WTC11 (cell line): ENCODE measurements at regions not wholly inside any gene's neighbourhood (a gene's known extent, or its start where the extent isn't known, plus 50 kb on each side); places are given as distances from the start of the nearest gene placed in this dataset.

Experiments
- ATAC-seq: fragments of 200-7000 bp; cut with Tn5 transposase; 2 replicates; pipeline ENCODE4 v1.10.0; 2021; ENCODE audit warnings: mild to moderate bottlenecking, moderate library complexity
- CTCF ChIA-PET: fragments of 300-600 bp; sonication (Branson Sonifier 250); formaldehyde crosslinking; loops from one replicate; lab custom pipeline; 2021; ENCODE audit warnings: antibody characterized with exemption; lab: Charles Lee
- POLR2A ChIA-PET: fragments of 350-600 bp; sonication (Branson Sonifier 250); formaldehyde crosslinking; loops from one replicate; lab custom pipeline; 2021; ENCODE audit warnings: antibody characterized with exemption; lab: Charles Lee
- DNase-seq: peaks from one replicate; pipeline ENCODE4 v3.0.0; 2021; ENCODE audit warnings: low spot score
- H3K27ac Mint-ChIP-seq: 2 replicates; pipeline ENCODE4 v1.8.0; 2021; ENCODE audit warnings: mixed read lengths
- H3K27me3 Mint-ChIP-seq: 2 replicates; pipeline ENCODE4 v1.8.0; 2021; ENCODE audit warnings: low read depth, mild to moderate bottlenecking, moderate library complexity, mixed read lengths
- H3K36me3 Mint-ChIP-seq: 2 replicates; pipeline ENCODE4 v1.8.0; 2021; ENCODE audit warnings: mixed read lengths
- H3K4me1 Mint-ChIP-seq: 2 replicates; pipeline ENCODE4 v1.8.0; 2022; ENCODE audit warnings: mixed read lengths
- H3K4me3 Mint-ChIP-seq: 2 replicates; pipeline ENCODE4 v1.8.0; 2021; ENCODE audit warnings: mild to moderate bottlenecking, moderate library complexity, mixed read lengths
- H3K9me3 Mint-ChIP-seq: 2 replicates; pipeline ENCODE4 v1.8.0; 2021; ENCODE audit warnings: mixed read lengths
- ATF1 ChIP-seq: sonication (generic); formaldehyde crosslinking; IDR thresholded peaks from 2 replicates; pipeline ENCODE4 v1.8.1; 2023; ENCODE audit warnings: mild to moderate bottlenecking, moderate library complexity, missing genetic modification reagents
- CREM ChIP-seq: sonication (generic); formaldehyde crosslinking; IDR thresholded peaks from 2 replicates; pipeline ENCODE4 v1.8.1; 2022; ENCODE audit warnings: mild to moderate bottlenecking, missing genetic modification reagents, moderate library complexity
- FOXJ3 ChIP-seq: sonication (generic); formaldehyde crosslinking; IDR thresholded peaks from 2 replicates; pipeline ENCODE4 v1.9.0; 2021; ENCODE audit warnings: missing genetic modification reagents, mild to moderate bottlenecking, borderline replicate concordance
- HMGA2 ChIP-seq: fragments of 250-450 bp; sonication (Bioruptor Pico); IDR thresholded peaks from 2 replicates; pipeline ENCODE4 v1.4.0; 2021; ENCODE audit warnings: mild to moderate bottlenecking, moderate library complexity
- JAZF1 ChIP-seq: fragments of 250-450 bp; sonication (Bioruptor Pico); IDR thresholded peaks from 2 replicates; pipeline ENCODE4 v1.9.0; 2021; ENCODE audit warnings: moderate library complexity, mild to moderate bottlenecking, inconsistent platforms
- MXD4 ChIP-seq: fragments of 250-450 bp; sonication (Bioruptor Pico); IDR thresholded peaks from 2 replicates; pipeline ENCODE4 v1.8.0; 2021; ENCODE audit warnings: mild to moderate bottlenecking, moderate library complexity, borderline replicate concordance
- NFE2L1 ChIP-seq: sonication (generic); formaldehyde crosslinking; IDR thresholded peaks from 2 replicates; pipeline ENCODE4 v1.8.1; 2023; ENCODE audit warnings: missing genetic modification reagents
- NR3C1 ChIP-seq: sonication (generic); formaldehyde crosslinking; conservative IDR thresholded peaks from 2 replicates; pipeline ENCODE4 v1.8.1; 2023; ENCODE audit warnings: low read depth, mild to moderate bottlenecking, missing genetic modification reagents
- RORB ChIP-seq: fragments of 250-450 bp; sonication (Bioruptor Pico); IDR thresholded peaks from 2 replicates; pipeline ENCODE4 v1.9.0; 2021; ENCODE audit warnings: mild to moderate bottlenecking
- SP1 ChIP-seq: sonication (generic); formaldehyde crosslinking; conservative IDR thresholded peaks from 2 replicates; pipeline ENCODE4 v1.8.1; 2022; ENCODE audit warnings: missing genetic modification reagents
- TP53 ChIP-seq: sonication (generic); formaldehyde crosslinking; IDR thresholded peaks from 2 replicates; pipeline ENCODE4 v1.8.1; 2023; ENCODE audit warnings: mild to moderate bottlenecking, missing genetic modification reagents
- ZNF121 ChIP-seq: sonication (generic); formaldehyde crosslinking; IDR thresholded peaks from 2 replicates; pipeline ENCODE4 v1.8.0; 2023; ENCODE audit warnings: missing genetic modification reagents
- ZNF416 ChIP-seq: fragments of 250-450 bp; sonication (Bioruptor Pico); IDR thresholded peaks from 2 replicates; pipeline ENCODE4 v1.9.0; 2021; ENCODE audit warnings: mild to moderate bottlenecking, inconsistent platforms
- ZNF671 ChIP-seq: fragments of 250-450 bp; sonication (Bioruptor Pico); IDR thresholded peaks from 2 replicates; pipeline ENCODE4 v1.8.0; 2021; ENCODE audit warnings: mild to moderate bottlenecking
- TF ChIP-seq, protein P1 (sequence below): sonication (generic); formaldehyde crosslinking; IDR thresholded peaks from 2 replicates; pipeline ENCODE4 v1.8.1; 2022; ENCODE audit warnings: low read depth, mild to moderate bottlenecking, moderate library complexity, missing genetic modification reagents, borderline replicate concordance
- TF ChIP-seq, protein P2 (sequence below): sonication (generic); formaldehyde crosslinking; IDR thresholded peaks from 2 replicates; pipeline ENCODE4 v1.8.1; 2023; ENCODE audit warnings: mild to moderate bottlenecking, missing genetic modification reagents
- TF ChIP-seq, protein P3 (sequence below): sonication (generic); formaldehyde crosslinking; IDR thresholded peaks from 2 replicates; pipeline ENCODE4 v1.8.1; 2022; ENCODE audit warnings: mild to moderate bottlenecking, moderate library complexity, missing genetic modification reagents
- TF ChIP-seq, protein P4 (sequence below): sonication (generic); formaldehyde crosslinking; IDR thresholded peaks from 2 replicates; pipeline ENCODE4 v1.8.0; 2022; ENCODE audit warnings: mild to moderate bottlenecking, missing genetic modification reagents
- TF ChIP-seq, protein P5 (sequence below): fragments of 250-450 bp; sonication (Bioruptor Pico); IDR thresholded peaks from 2 replicates; pipeline ENCODE4 v1.9.0; 2021; ENCODE audit warnings: mild to moderate bottlenecking
- TF ChIP-seq, protein P6 (sequence below): fragments of 250-450 bp; sonication (Bioruptor Pico); IDR thresholded peaks from 2 replicates; pipeline ENCODE4 v1.9.0; 2021; ENCODE audit warnings: mild to moderate bottlenecking, borderline replicate concordance
- TF ChIP-seq, protein P7 (sequence below): fragments of 250-450 bp; sonication (Bioruptor Pico); IDR thresholded peaks from 2 replicates; pipeline ENCODE4 v2.1.2; 2022; ENCODE audit warnings: mild to moderate bottlenecking, moderate library complexity
- TF ChIP-seq, protein P8 (sequence below): sonication (generic); formaldehyde crosslinking; IDR thresholded peaks from 2 replicates; pipeline ENCODE4 v1.8.0; 2022; ENCODE audit warnings: mild to moderate bottlenecking, missing genetic modification reagents
- TF ChIP-seq, protein P9 (sequence below): sonication (generic); formaldehyde crosslinking; conservative IDR thresholded peaks from 2 replicates; pipeline ENCODE4 v1.8.1; 2022; ENCODE audit warnings: mild to moderate bottlenecking, missing genetic modification reagents
- TF ChIP-seq, protein P10 (sequence below): sonication (generic); formaldehyde crosslinking; IDR thresholded peaks from 2 replicates; pipeline ENCODE4 v1.8.1; 2022; ENCODE audit warnings: low read depth, missing genetic modification reagents, borderline replicate concordance

DNA sequence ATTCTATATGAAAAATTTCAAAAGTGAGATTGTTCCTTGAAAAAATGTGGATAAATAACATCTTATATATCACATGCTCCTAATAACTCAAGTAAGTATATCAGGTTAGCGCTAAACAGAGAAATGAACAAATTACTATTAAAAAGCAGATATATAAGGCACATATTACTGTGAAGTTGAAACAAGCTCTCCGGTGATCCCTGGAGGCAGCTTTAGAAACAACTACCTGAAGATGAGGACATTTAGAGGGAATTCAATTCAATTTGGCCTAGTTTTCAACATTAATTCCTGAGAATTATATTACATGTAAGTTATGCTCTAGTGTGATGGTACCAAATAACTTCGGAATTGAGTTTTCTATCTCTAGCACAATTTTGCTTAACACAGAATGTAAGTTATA lies 1373.6 kb upstream of the SPRY2 start (continued):
- TF ChIP-seq, protein P1, sequence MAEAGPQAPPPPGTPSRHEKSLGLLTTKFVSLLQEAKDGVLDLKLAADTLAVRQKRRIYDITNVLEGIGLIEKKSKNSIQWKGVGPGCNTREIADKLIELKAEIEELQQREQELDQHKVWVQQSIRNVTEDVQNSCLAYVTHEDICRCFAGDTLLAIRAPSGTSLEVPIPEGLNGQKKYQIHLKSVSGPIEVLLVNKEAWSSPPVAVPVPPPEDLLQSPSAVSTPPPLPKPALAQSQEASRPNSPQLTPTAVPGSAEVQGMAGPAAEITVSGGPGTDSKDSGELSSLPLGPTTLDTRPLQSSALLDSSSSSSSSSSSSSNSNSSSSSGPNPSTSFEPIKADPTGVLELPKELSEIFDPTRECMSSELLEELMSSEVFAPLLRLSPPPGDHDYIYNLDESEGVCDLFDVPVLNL (CRISPR knock-in tag) = no peak
- TF ChIP-seq, protein P2, sequence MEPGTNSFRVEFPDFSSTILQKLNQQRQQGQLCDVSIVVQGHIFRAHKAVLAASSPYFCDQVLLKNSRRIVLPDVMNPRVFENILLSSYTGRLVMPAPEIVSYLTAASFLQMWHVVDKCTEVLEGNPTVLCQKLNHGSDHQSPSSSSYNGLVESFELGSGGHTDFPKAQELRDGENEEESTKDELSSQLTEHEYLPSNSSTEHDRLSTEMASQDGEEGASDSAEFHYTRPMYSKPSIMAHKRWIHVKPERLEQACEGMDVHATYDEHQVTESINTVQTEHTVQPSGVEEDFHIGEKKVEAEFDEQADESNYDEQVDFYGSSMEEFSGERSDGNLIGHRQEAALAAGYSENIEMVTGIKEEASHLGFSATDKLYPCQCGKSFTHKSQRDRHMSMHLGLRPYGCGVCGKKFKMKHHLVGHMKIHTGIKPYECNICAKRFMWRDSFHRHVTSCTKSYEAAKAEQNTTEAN = no peak
- TF ChIP-seq ZNF416 (CRISPR knock-in tag) (no peak), JAZF1 (no peak), SP1 (no peak), NR3C1 (no peak)
- TF ChIP-seq, protein P3, sequence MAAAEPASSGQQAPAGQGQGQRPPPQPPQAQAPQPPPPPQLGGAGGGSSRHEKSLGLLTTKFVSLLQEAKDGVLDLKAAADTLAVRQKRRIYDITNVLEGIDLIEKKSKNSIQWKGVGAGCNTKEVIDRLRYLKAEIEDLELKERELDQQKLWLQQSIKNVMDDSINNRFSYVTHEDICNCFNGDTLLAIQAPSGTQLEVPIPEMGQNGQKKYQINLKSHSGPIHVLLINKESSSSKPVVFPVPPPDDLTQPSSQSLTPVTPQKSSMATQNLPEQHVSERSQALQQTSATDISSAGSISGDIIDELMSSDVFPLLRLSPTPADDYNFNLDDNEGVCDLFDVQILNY = no peak
- TF ChIP-seq, protein P4, sequence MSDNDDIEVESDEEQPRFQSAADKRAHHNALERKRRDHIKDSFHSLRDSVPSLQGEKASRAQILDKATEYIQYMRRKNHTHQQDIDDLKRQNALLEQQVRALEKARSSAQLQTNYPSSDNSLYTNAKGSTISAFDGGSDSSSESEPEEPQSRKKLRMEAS = no peak

DNA sequence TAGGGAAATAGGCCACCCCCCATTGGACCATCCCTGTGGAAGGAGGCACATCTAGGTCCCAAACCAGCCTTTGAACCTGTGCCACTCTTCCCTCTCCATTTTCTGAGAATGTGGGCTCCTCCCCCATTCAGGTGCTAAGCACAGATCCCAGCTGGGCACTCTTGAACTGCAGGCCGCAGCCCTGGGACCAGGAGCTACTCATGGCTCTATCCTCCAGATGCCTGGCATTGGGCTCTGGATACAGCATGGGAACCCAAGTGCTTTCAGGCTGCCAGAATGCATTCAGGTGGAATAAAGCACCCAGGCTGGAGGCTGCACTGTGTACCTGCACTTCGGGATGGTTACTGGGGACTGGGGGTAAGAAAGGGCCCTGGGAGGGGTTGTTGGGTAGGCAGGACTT lies 1372.3 kb upstream of the SPRY2 start:
- Mint-ChIP-seq H3K4me3 (no peak overlapping the region), H3K9me3 (peaks cover 17% of the 10 kb centered on the region), H3K36me3 (no peaks in the 10 kb centered on the region), H3K4me1 (peaks cover 6% of the 10 kb centered on the region), H3K27ac (no peak overlapping the region), H3K27me3 (no peaks in the 10 kb centered on the region)
- CTCF ChIA-PET = interaction anchor here (1.4 kb wide), 1 partner anchor 244 kb away, joined by 3 read pairs; no protein-coding TSS in a partner anchor
- DNase-seq (no peak), ATAC-seq (no peak)
- TF ChIP-seq MXD4 (CRISPR knock-in tag) = no peak
- TF ChIP-seq, protein P3 = no peak
- TF ChIP-seq, protein P5, sequence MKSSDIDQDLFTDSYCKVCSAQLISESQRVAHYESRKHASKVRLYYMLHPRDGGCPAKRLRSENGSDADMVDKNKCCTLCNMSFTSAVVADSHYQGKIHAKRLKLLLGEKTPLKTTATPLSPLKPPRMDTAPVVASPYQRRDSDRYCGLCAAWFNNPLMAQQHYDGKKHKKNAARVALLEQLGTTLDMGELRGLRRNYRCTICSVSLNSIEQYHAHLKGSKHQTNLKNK (CRISPR knock-in tag) = no peak
- no peak for TF ChIP-seq FOXJ3 (CRISPR knock-in tag)
- TF ChIP-seq, protein P6, sequence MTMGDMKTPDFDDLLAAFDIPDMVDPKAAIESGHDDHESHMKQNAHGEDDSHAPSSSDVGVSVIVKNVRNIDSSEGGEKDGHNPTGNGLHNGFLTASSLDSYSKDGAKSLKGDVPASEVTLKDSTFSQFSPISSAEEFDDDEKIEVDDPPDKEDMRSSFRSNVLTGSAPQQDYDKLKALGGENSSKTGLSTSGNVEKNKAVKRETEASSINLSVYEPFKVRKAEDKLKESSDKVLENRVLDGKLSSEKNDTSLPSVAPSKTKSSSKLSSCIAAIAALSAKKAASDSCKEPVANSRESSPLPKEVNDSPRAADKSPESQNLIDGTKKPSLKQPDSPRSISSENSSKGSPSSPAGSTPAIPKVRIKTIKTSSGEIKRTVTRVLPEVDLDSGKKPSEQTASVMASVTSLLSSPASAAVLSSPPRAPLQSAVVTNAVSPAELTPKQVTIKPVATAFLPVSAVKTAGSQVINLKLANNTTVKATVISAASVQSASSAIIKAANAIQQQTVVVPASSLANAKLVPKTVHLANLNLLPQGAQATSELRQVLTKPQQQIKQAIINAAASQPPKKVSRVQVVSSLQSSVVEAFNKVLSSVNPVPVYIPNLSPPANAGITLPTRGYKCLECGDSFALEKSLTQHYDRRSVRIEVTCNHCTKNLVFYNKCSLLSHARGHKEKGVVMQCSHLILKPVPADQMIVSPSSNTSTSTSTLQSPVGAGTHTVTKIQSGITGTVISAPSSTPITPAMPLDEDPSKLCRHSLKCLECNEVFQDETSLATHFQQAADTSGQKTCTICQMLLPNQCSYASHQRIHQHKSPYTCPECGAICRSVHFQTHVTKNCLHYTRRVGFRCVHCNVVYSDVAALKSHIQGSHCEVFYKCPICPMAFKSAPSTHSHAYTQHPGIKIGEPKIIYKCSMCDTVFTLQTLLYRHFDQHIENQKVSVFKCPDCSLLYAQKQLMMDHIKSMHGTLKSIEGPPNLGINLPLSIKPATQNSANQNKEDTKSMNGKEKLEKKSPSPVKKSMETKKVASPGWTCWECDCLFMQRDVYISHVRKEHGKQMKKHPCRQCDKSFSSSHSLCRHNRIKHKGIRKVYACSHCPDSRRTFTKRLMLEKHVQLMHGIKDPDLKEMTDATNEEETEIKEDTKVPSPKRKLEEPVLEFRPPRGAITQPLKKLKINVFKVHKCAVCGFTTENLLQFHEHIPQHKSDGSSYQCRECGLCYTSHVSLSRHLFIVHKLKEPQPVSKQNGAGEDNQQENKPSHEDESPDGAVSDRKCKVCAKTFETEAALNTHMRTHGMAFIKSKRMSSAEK (CRISPR knock-in tag) = no peak
- no peak for TF ChIP-seq NR3C1
- TF ChIP-seq CREM = no peak
- TF ChIP-seq, protein P7, sequence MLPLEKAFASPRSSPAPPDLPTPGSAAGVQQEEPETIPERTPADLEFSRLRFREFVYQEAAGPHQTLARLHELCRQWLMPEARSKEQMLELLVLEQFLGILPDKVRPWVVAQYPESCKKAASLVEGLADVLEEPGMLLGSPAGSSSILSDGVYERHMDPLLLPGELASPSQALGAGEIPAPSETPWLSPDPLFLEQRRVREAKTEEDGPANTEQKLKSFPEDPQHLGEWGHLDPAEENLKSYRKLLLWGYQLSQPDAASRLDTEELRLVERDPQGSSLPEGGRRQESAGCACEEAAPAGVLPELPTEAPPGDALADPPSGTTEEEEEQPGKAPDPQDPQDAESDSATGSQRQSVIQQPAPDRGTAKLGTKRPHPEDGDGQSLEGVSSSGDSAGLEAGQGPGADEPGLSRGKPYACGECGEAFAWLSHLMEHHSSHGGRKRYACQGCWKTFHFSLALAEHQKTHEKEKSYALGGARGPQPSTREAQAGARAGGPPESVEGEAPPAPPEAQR (CRISPR knock-in tag) = no peak
- no peak for TF ChIP-seq TP53 (CRISPR knock-in tag)
- no peak for TF ChIP-seq ZNF671
- no peak for TF ChIP-seq RORB (CRISPR knock-in tag)
- TF ChIP-seq, protein P8, sequence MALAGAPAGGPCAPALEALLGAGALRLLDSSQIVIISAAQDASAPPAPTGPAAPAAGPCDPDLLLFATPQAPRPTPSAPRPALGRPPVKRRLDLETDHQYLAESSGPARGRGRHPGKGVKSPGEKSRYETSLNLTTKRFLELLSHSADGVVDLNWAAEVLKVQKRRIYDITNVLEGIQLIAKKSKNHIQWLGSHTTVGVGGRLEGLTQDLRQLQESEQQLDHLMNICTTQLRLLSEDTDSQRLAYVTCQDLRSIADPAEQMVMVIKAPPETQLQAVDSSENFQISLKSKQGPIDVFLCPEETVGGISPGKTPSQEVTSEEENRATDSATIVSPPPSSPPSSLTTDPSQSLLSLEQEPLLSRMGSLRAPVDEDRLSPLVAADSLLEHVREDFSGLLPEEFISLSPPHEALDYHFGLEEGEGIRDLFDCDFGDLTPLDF (CRISPR knock-in tag) = no peak
- TF ChIP-seq, protein P9, sequence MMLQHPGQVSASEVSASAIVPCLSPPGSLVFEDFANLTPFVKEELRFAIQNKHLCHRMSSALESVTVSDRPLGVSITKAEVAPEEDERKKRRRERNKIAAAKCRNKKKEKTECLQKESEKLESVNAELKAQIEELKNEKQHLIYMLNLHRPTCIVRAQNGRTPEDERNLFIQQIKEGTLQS (CRISPR knock-in tag) = no peak
- no peak for TF ChIP-seq ATF1 (CRISPR knock-in tag)
- TF ChIP-seq, protein P10, sequence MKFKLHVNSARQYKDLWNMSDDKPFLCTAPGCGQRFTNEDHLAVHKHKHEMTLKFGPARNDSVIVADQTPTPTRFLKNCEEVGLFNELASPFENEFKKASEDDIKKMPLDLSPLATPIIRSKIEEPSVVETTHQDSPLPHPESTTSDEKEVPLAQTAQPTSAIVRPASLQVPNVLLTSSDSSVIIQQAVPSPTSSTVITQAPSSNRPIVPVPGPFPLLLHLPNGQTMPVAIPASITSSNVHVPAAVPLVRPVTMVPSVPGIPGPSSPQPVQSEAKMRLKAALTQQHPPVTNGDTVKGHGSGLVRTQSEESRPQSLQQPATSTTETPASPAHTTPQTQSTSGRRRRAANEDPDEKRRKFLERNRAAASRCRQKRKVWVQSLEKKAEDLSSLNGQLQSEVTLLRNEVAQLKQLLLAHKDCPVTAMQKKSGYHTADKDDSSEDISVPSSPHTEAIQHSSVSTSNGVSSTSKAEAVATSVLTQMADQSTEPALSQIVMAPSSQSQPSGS = no peak
- no peak for TF ChIP-seq HMGA2 (CRISPR knock-in tag)
- no peak for TF ChIP-seq NFE2L1 (CRISPR knock-in tag)
- TF ChIP-seq ZNF121 = no peak
- POLR2A ChIA-PET = no interaction called here
